ENCODE measurements at regions not wholly inside any gene's neighbourhood (a gene's known extent, or its start where the extent isn't known, plus 50 kb on each side); places are given as distances from the start of the nearest gene placed in this dataset.

DNA sequence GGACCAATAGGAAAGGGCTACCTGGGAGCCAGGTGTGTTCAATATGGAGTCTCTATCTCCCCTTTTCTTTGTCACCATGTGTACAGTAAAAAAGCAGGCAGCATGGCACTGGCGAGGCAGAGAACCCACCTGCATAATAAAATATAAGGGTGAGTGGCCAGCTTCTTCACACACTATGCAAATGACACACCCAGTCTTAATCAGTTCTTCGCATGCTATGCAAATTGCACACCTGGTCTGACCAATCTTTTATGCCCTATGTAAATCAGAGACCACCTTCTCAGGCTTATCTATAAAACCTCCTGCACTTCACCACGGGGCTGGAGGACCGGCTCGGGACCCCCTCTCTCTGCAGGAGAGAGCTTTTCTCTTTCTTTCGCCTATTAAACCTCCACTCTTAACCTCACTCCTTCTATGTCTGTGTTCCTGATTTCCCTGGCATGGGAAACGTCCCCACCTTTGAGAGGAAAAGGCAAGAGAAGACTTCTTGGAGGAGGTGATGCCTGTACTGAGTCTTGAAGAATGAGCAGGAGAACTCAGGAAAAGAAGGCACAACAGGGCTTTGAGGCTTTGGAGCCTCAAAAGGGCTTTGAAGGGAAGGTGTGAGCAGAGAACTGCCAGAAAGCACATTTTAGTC lies 502.1 kb downstream of the GRIN2A start:
- TF ChIP-seq CTCF (IDR thresholded peaks at IDR 0.05; ENCODE audit: control insufficient read depth, extremely low read depth, insufficient read depth) = no peak
- DNase-seq (ENCODE audit: low read depth) = no peak

DNA sequence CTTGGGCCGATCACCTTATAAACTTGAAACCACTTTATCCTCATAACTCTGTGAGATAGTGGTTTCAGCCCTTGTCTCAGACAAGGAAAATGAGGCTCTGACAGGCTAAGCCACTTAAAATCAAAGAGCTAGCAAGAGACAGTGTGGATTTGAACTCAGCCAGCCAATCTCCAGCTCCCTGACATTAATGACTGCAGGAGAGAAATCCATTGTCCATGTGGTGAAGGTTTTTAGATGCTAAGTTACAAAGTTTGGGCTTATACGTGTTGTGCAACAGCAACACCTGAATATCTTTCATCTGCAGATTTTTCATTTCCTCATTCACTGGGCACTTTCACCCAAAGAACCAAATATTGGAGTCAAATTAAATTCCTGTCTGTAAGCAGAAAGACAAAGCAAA lies 501.3 kb downstream of the GRIN2A start:
- no peak for TF ChIP-seq CTCF (IDR thresholded peaks at IDR 0.05; ENCODE audit: control insufficient read depth, extremely low read depth, insufficient read depth)
- no peak for DNase-seq (ENCODE audit: low read depth)
- H3K4me3 ChIP-seq (ENCODE audit: low read depth, low read length) = no peak overlapping the region

More for the DNA sequence above, 502.1 kb downstream of the GRIN2A start:
- no peak overlapping the region for H3K4me3 ChIP-seq (ENCODE audit: low read depth, low read length)

GRCh38 chr16:9681508-9681907 lies 500.7 kb downstream of the GRIN2A start:
- DNase-seq (ENCODE audit: low read depth) = no peak
- no peak for TF ChIP-seq CTCF (IDR thresholded peaks at IDR 0.05; ENCODE audit: control insufficient read depth, extremely low read depth, insufficient read depth)
- H3K4me3 ChIP-seq (ENCODE audit: low read depth, low read length) = no peak overlapping the region

- no peak overlapping the region for H3K4me3 ChIP-seq (ENCODE audit: low read depth, low read length)
- no peak for DNase-seq (ENCODE audit: low read depth)
- TF ChIP-seq CTCF (IDR thresholded peaks at IDR 0.05; ENCODE audit: control insufficient read depth, extremely low read depth, insufficient read depth) = no peak
Observed at GRCh38 chr16:9682320-9682719, 499.9 kb downstream of the GRIN2A start.

GRCh38 chr16:9683677-9684076 lies 498.6 kb downstream of the GRIN2A start:
- TF ChIP-seq CTCF (IDR thresholded peaks at IDR 0.05; ENCODE audit: control insufficient read depth, extremely low read depth, insufficient read depth) = no peak
- DNase-seq (ENCODE audit: low read depth) = no peak
- no peak overlapping the region for H3K4me3 ChIP-seq (ENCODE audit: low read depth, low read length)

- TF ChIP-seq CTCF (IDR thresholded peaks at IDR 0.05; ENCODE audit: control insufficient read depth, extremely low read depth, insufficient read depth) = no peak
- no peak overlapping the region for H3K4me3 ChIP-seq (ENCODE audit: low read depth, low read length)
- no peak for DNase-seq (ENCODE audit: low read depth)
Observed at GRCh38 chr16:9687737-9688319, 494.4 kb downstream of the GRIN2A start.

GRCh38 chr16:9689597-9689996 lies 492.6 kb downstream of the GRIN2A start:
- no peak overlapping the region for H3K4me3 ChIP-seq (ENCODE audit: low read depth, low read length)
- TF ChIP-seq CTCF (IDR thresholded peaks at IDR 0.05; ENCODE audit: control insufficient read depth, extremely low read depth, insufficient read depth) = no peak
- DNase-seq (ENCODE audit: low read depth) = no peak

Data from LNCaP clone FGC (cell line).